Liver (tissue), 8 donors: ENCODE measurements at regions not wholly inside any gene's neighbourhood (a gene's known extent, or its start where the extent isn't known, plus 50 kb on each side); places are given as distances from the start of the nearest gene placed in this dataset.

Experiments
- DNase-seq: peaks from one replicate; pipeline ENCODE4 v3.0.0-alpha.2; 2017; ENCODE audit warnings: low spot score
- H3K27ac ChIP-seq, 2 donors: one replicate each; pipeline ENCODE4 v1.7.0; 2013; ENCODE audit warnings: inconsistent platforms in 2 of 2, low read length in 2 of 2, control low read depth in 1 of 2, low read depth in 1 of 2, mild to moderate bottlenecking in 1 of 2
- H3K27me3 ChIP-seq, 4 donors: one replicate each; pipeline versions ENCODE4 v1.6.1 to v1.7.0; 2013; ENCODE audit warnings: low read length in 3 of 4, inconsistent platforms in 1 of 4, mild to moderate bottlenecking in 1 of 4, moderate library complexity in 1 of 4; ENCODE audit not compliant: control insufficient read depth in 4 of 4, insufficient read depth in 4 of 4
- H3K36me3 ChIP-seq, 4 donors: one replicate each; pipeline versions ENCODE4 v1.6.1 to v1.7.0; 2013; ENCODE audit warnings: low read length in 3 of 4, mild to moderate bottlenecking in 3 of 4, low read depth in 1 of 4, moderate library complexity in 1 of 4; ENCODE audit not compliant: control insufficient read depth in 4 of 4, insufficient read depth in 3 of 4
- H3K4me1 ChIP-seq, 4 donors: one replicate each; pipeline versions ENCODE4 v1.6.1 to v1.7.0; 2013; ENCODE audit warnings: low read length in 3 of 4, mild to moderate bottlenecking in 3 of 4, moderate library complexity in 1 of 4; ENCODE audit not compliant: control insufficient read depth in 4 of 4, insufficient read depth in 4 of 4
- H3K4me3 ChIP-seq, 3 donors: one replicate each; pipeline versions ENCODE4 v1.6.1 to v1.7.0; 2013; ENCODE audit warnings: low read length in 3 of 3, control low read depth in 1 of 3, low read depth in 1 of 3, mild to moderate bottlenecking in 1 of 3
- H3K9ac ChIP-seq, 2 donors: one replicate each; pipeline ENCODE4 v1.7.0; 2013; ENCODE audit warnings: low read length in 2 of 2, mild to moderate bottlenecking in 2 of 2, moderate library complexity in 2 of 2, control low read depth in 1 of 2, low read depth in 1 of 2
- H3K9me3 ChIP-seq, 4 donors: one replicate each; pipeline versions ENCODE4 v1.6.1 to v1.7.0; 2013; ENCODE audit warnings: low read length in 3 of 4; ENCODE audit not compliant: control insufficient read depth in 4 of 4
- ATF3 ChIP-seq: IDR thresholded peaks from 2 replicates; pipeline ENCODE4 v1.6.1; 2016; ENCODE audit warnings: antibody characterized with exemption
- CTCF ChIP-seq: fragments of 150-350 bp; IDR thresholded peaks from 2 replicates; pipeline ENCODE4 v1.5.1; 2017; ENCODE audit warnings: improper control_type of control experiment, low read depth, low read length; ENCODE audit not compliant: missing input control
- EGR1 ChIP-seq, 2 donors: IDR thresholded peaks; 2 replicates each; pipeline ENCODE4 v1.6.1; 2016 to 2018; ENCODE audit warnings: antibody characterized with exemption in 2 of 2, low read depth in 2 of 2
- FOXA1 ChIP-seq: IDR thresholded peaks from 2 replicates; pipeline ENCODE4 v1.6.1; 2016; ENCODE audit warnings: antibody characterized with exemption
- FOXA2 ChIP-seq: IDR thresholded peaks from 2 replicates; pipeline ENCODE4 v1.6.1; 2016; ENCODE audit warnings: antibody characterized with exemption
- GABPA ChIP-seq, 2 donors: IDR thresholded peaks in 1 of 2; conservative IDR thresholded peaks in 1 of 2; 2 replicates each; pipeline ENCODE4 v1.6.1; 2016; ENCODE audit warnings: antibody characterized with exemption in 2 of 2, mild to moderate bottlenecking in 1 of 2, moderate library complexity in 1 of 2
- HNF4A ChIP-seq, 2 donors: conservative IDR thresholded peaks; 2 replicates each; pipeline ENCODE4 v1.6.1; 2016; ENCODE audit warnings: antibody characterized with exemption in 2 of 2, mild to moderate bottlenecking in 2 of 2
- HNF4G ChIP-seq: IDR thresholded peaks from 2 replicates; pipeline ENCODE4 v1.6.1; 2016; ENCODE audit warnings: antibody characterized with exemption
- JUND ChIP-seq, 2 donors: IDR thresholded peaks; 2 replicates each; pipeline ENCODE4 v1.6.1; 2016; ENCODE audit warnings: antibody characterized with exemption in 2 of 2
- MAX ChIP-seq: IDR thresholded peaks from 2 replicates; pipeline ENCODE4 v1.6.1; 2016; ENCODE audit warnings: antibody characterized with exemption
- NR2F2 ChIP-seq: IDR thresholded peaks from 2 replicates; pipeline ENCODE4 v1.6.1; 2016; ENCODE audit warnings: antibody characterized with exemption
- RAD21 ChIP-seq, 2 donors: IDR thresholded peaks; 2 replicates each; pipeline ENCODE4 v1.6.1; 2016; ENCODE audit warnings: antibody characterized with exemption in 2 of 2, mild to moderate bottlenecking in 2 of 2
- REST ChIP-seq: IDR thresholded peaks from 2 replicates; pipeline ENCODE4 v1.6.1; 2016; ENCODE audit warnings: antibody characterized with exemption, mild to moderate bottlenecking
- RXRA ChIP-seq, 2 donors: IDR thresholded peaks; 2 replicates each; pipeline ENCODE4 v1.6.1; 2017 to 2018; ENCODE audit warnings: antibody characterized with exemption in 2 of 2, mild to moderate bottlenecking in 1 of 2
- SP1 ChIP-seq: IDR thresholded peaks from 2 replicates; pipeline ENCODE4 v1.6.1; 2018; ENCODE audit warnings: antibody characterized with exemption, mild to moderate bottlenecking
- TAF1 ChIP-seq: conservative IDR thresholded peaks from 2 replicates; pipeline ENCODE4 v1.6.1; 2016; ENCODE audit warnings: antibody characterized with exemption, mild to moderate bottlenecking
- YY1 ChIP-seq: IDR thresholded peaks from 2 replicates; pipeline ENCODE4 v1.6.1; 2016; ENCODE audit warnings: antibody characterized with exemption, mild to moderate bottlenecking
- ZBTB33 ChIP-seq: IDR thresholded peaks from 2 replicates; pipeline ENCODE4 v1.6.1; 2016; ENCODE audit warnings: antibody characterized with exemption
- WGBS: extraction: QIAGEN DNeasy Blood & Tissue Kit; methylation state at CpG from one replicate; pipeline ENCODE4 v1.1.7; 2013; 5-methylcytosine and 5-hydroxymethylcytosine counted together
- donor health status: healthy.
- donor health status: healthy.
- donor health status: healthy.
- donor health status: healthy.
- donor health status: healthy.

GRCh38 chr10:64076322-64076940 lies 555.2 kb downstream of the REEP3 start:
- no peak for DNase-seq
- Histone ChIP-seq H3K9me3 (no peaks in the 10 kb centered on the region), H3K9ac (no peak overlapping the region), H3K36me3 (no peaks in the 10 kb centered on the region), H3K4me1 (peaks cover 6 to 19% (median 12%) of the 10 kb centered on the region in 4 donors), H3K4me3 (no peak overlapping the region), H3K27ac (no peak overlapping the region), H3K27me3 (no peaks in the 10 kb centered on the region)
- 85% methylated on average over 7 of the region's 7 CpGs for WGBS
- TF ChIP-seq TAF1 (no peak), ZBTB33 (no peak), MAX (no peak), RXRA (IDR thresholded peaks at IDR 0.05) (no peak), FOXA2 (no peak), HNF4G (no peak), YY1 (no peak), SP1 (no peak), ATF3 (no peak), NR2F2 (no peak), JUND (IDR thresholded peaks at IDR 0.05) (no peak), CTCF (no peak), HNF4A (conservative IDR thresholded peaks at IDR 0.05) (no peak), REST (no peak), FOXA1 (no peak), RAD21 (IDR thresholded peaks at IDR 0.05) (no peak)

- H3K9ac ChIP-seq, result no peak overlapping the region
- 75% methylated on average over 1 of the region's 1 CpG for WGBS
Observed at GRCh38 chr10:64079341-64079740, 558.1 kb downstream of the REEP3 start.

More at GRCh38 chr10:64079341-64079740, 558.1 kb downstream of the REEP3 start:
- Histone ChIP-seq H3K27ac (no peak overlapping the region), H3K9me3 (no peaks in the 10 kb centered on the region), H3K27me3 (no peaks in the 10 kb centered on the region), H3K36me3 (no peaks in the 10 kb centered on the region), H3K4me3 (no peak overlapping the region), H3K4me1 (peaks cover 6 to 19% (median 12%) of the 10 kb centered on the region in 4 donors)
- TF ChIP-seq MAX (no peak), RXRA (IDR thresholded peaks at IDR 0.05) (no peak), RAD21 (IDR thresholded peaks at IDR 0.05) (no peak), TAF1 (no peak), ZBTB33 (no peak), EGR1 (IDR thresholded peaks at IDR 0.05; ENCODE audit: low read depth in 2 of 2) (no peak), GABPA (IDR thresholded peaks at IDR 0.05 in 1 of 2, conservative IDR thresholded peaks at IDR 0.05 in 1 of 2) (no peak), ATF3 (no peak)
- no peak for DNase-seq
